Ishikawa (cell line): ENCODE measurements at regions not wholly inside any gene's neighbourhood (a gene's known extent, or its start where the extent isn't known, plus 50 kb on each side); places are given as distances from the start of the nearest gene placed in this dataset.

ENCODE experiments used
- CEBPB ChIP-seq: IDR thresholded peaks from 2 replicates; pipeline ENCODE4 v1.6.1; 2012
- CREB1 ChIP-seq: IDR thresholded peaks from 2 replicates; pipeline ENCODE4 v1.6.1; 2012; ENCODE audit warnings: low read depth
- EGR1 ChIP-seq: IDR thresholded peaks from 2 replicates; pipeline ENCODE4 v1.6.1; 2012
- EP300 ChIP-seq: IDR thresholded peaks from 2 replicates; pipeline ENCODE4 v1.6.1; 2012; ENCODE audit warnings: borderline replicate concordance
- FOXM1 ChIP-seq: IDR thresholded peaks from 2 replicates; pipeline ENCODE4 v1.6.1; 2012; ENCODE audit warnings: low read depth, borderline replicate concordance
- MAX ChIP-seq: IDR thresholded peaks from 2 replicates; pipeline ENCODE4 v1.6.1; 2012
- NFIC ChIP-seq: IDR thresholded peaks from 2 replicates; pipeline ENCODE4 v1.6.1; 2012
- RAD21 ChIP-seq: IDR thresholded peaks from 2 replicates; pipeline ENCODE4 v1.6.1; 2012; ENCODE audit warnings: low read depth
- REST ChIP-seq: IDR thresholded peaks from 2 replicates; pipeline ENCODE4 v1.6.1; 2012; ENCODE audit warnings: low read depth, mild to moderate bottlenecking
- TAF1 ChIP-seq: IDR thresholded peaks from 2 replicates; pipeline ENCODE4 v1.6.1; 2012; ENCODE audit warnings: low read depth, mild to moderate bottlenecking
- TCF12 ChIP-seq: IDR thresholded peaks from 2 replicates; pipeline ENCODE4 v1.6.1; 2012; ENCODE audit warnings: low read depth
- TEAD4 ChIP-seq: IDR thresholded peaks from 2 replicates; pipeline ENCODE4 v1.6.1; 2012
- USF1 ChIP-seq: IDR thresholded peaks from 2 replicates; pipeline ENCODE4 v1.6.1; 2012
- YY1 ChIP-seq: IDR thresholded peaks from 2 replicates; pipeline ENCODE4 v1.6.1; 2012; ENCODE audit warnings: low read depth
- ZBTB7A ChIP-seq: IDR thresholded peaks from 2 replicates; pipeline ENCODE4 v1.6.1; 2012; ENCODE audit warnings: low read depth

- TF ChIP-seq REST (no peak), RAD21 (no peak), USF1 (no peak), ZBTB7A (no peak), CEBPB (no peak), EGR1 (no peak), EP300 (no peak)
Measured at GRCh38 chr4:129823105-129823504, 727.2 kb downstream of the C4orf33 start.

- TF ChIP-seq USF1 (no peak), TEAD4 (no peak), REST (no peak), ZBTB7A (no peak), EGR1 (no peak), CREB1 (no peak), FOXM1 (no peak), YY1 (no peak), TAF1 (no peak), NFIC (no peak), MAX (no peak), CEBPB (no peak), EP300 (no peak), TCF12 (no peak), RAD21 (no peak)
Measured at GRCh38 chr4:129829373-129829772, 733.4 kb downstream of the C4orf33 start.

GRCh38 chr4:129839687-129840086 lies 743.7 kb downstream of the C4orf33 start:
- TF ChIP-seq EP300: no peak
- TF ChIP-seq FOXM1: no peak
- TF ChIP-seq CREB1: no peak
- TF ChIP-seq YY1: no peak
- no peak for TF ChIP-seq TCF12
- TF ChIP-seq ZBTB7A: no peak
- TF ChIP-seq RAD21: no peak
- no peak for TF ChIP-seq REST
- TF ChIP-seq TEAD4: no peak
- no peak for TF ChIP-seq NFIC
- TF ChIP-seq USF1: no peak
- TF ChIP-seq CEBPB: no peak
- no peak for TF ChIP-seq MAX
- TF ChIP-seq EGR1: no peak
- no peak for TF ChIP-seq TAF1

GRCh38 chr4:129842096-129842495 lies 746.1 kb downstream of the C4orf33 start:
- TF ChIP-seq CREB1 (no peak), FOXM1 (no peak), USF1 (no peak), TEAD4 (no peak), EGR1 (no peak), CEBPB (no peak), RAD21 (no peak), NFIC (no peak), YY1 (no peak), ZBTB7A (no peak), EP300 (no peak)
